A172 (cell line): ENCODE measurements at regions not wholly inside any gene's neighbourhood (a gene's known extent, or its start where the extent isn't known, plus 50 kb on each side); places are given as distances from the start of the nearest gene placed in this dataset.
"Not testable (repeated sequence)": the region's sequence is repeated elsewhere in the genome, so short reads cannot be mapped to it uniquely, and the experiment has no call there.

Source experiments
- DNase-seq: peaks from one replicate; pipeline ENCODE4 v3.0.0-alpha.2; 2015; ENCODE audit warnings: low spot score

- DNase-seq = peak; percentile 1
These were observed 1239.6 kb upstream of the USP9Y start for GRCh38 chrY:11461406-11461805.

GRCh38 chrY:11466778-11467177 lies 1234.3 kb upstream of the USP9Y start:
- not testable (repeated sequence) for DNase-seq
